ENCODE measurements at regions not wholly inside any gene's neighbourhood (a gene's known extent, or its start where the extent isn't known, plus 50 kb on each side); places are given as distances from the start of the nearest gene placed in this dataset.

DNA sequence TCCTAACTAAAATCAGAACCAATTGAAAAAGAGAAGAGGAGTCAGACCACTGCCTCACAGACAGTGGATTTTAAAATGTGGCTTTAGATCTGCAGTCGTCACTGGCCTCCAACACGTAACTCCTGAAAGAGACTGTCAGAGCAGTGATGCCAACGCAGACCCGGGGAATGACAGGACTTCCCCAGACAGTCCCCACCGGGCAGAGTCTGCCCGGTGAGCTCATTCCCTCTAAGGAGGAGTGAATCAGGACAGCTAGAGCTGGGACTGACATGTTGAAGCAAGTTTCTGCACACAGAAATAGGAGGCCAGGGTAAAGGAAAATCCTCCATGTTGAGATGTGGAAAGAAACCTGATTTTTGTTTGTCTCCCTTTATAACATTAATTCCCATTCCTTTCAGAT lies 105.0 kb downstream of the TES start:
- TF ChIP-seq CEBPB (IDR thresholded peaks at IDR 0.05): no peak
- TF ChIP-seq, protein P1, sequence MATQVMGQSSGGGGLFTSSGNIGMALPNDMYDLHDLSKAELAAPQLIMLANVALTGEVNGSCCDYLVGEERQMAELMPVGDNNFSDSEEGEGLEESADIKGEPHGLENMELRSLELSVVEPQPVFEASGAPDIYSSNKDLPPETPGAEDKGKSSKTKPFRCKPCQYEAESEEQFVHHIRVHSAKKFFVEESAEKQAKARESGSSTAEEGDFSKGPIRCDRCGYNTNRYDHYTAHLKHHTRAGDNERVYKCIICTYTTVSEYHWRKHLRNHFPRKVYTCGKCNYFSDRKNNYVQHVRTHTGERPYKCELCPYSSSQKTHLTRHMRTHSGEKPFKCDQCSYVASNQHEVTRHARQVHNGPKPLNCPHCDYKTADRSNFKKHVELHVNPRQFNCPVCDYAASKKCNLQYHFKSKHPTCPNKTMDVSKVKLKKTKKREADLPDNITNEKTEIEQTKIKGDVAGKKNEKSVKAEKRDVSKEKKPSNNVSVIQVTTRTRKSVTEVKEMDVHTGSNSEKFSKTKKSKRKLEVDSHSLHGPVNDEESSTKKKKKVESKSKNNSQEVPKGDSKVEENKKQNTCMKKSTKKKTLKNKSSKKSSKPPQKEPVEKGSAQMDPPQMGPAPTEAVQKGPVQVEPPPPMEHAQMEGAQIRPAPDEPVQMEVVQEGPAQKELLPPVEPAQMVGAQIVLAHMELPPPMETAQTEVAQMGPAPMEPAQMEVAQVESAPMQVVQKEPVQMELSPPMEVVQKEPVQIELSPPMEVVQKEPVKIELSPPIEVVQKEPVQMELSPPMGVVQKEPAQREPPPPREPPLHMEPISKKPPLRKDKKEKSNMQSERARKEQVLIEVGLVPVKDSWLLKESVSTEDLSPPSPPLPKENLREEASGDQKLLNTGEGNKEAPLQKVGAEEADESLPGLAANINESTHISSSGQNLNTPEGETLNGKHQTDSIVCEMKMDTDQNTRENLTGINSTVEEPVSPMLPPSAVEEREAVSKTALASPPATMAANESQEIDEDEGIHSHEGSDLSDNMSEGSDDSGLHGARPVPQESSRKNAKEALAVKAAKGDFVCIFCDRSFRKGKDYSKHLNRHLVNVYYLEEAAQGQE (IDR thresholded peaks at IDR 0.05; ENCODE audit: low read depth): no peak
- TF ChIP-seq, protein P2, sequence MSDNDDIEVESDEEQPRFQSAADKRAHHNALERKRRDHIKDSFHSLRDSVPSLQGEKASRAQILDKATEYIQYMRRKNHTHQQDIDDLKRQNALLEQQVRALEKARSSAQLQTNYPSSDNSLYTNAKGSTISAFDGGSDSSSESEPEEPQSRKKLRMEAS (IDR thresholded peaks at IDR 0.05): no peak
- TF ChIP-seq CREB1 (IDR thresholded peaks at IDR 0.05; ENCODE audit: low read depth): no peak
- no peak for TF ChIP-seq FOXM1 (IDR thresholded peaks at IDR 0.05; ENCODE audit: borderline replicate concordance, low read depth)
- no peak for TF ChIP-seq EP300 (IDR thresholded peaks at IDR 0.05; ENCODE audit: borderline replicate concordance)
- no peak for TF ChIP-seq RAD21 (IDR thresholded peaks at IDR 0.05; ENCODE audit: low read depth)

Measured in Ishikawa (cell line).